ENCODE measurements at regions not wholly inside any gene's neighbourhood (a gene's known extent, or its start where the extent isn't known, plus 50 kb on each side); places are given as distances from the start of the nearest gene placed in this dataset.

- no peak overlapping the region for H3K9ac ChIP-seq (ENCODE audit: low read length)
These were observed 75.4 kb upstream of the UBE2E3 start for GRCh38 chr2:180905002-180905401.

GRCh38 chr2:180901331-180901730 is 79.1 kb upstream of the UBE2E3 start:
- Histone ChIP-seq H3K79me2 (replicated peaks; ENCODE audit: insufficient read depth, low read length) (no peaks in the 10 kb centered on the region), H3K4me3 (ENCODE audit: low read length) (no peak overlapping the region), H3K4me2 (ENCODE audit: low read length) (no peak overlapping the region), H3K9me3 (ENCODE audit: low read length) (no peaks in the 10 kb centered on the region), H3K9ac (ENCODE audit: low read length) (no peak overlapping the region), H4K20me1 (ENCODE audit: insufficient read depth) (no peaks in the 10 kb centered on the region), H3K36me3 (ENCODE audit: insufficient read depth, low read length) (no peaks in the 10 kb centered on the region), H2AFZ (ENCODE audit: low read depth, low read length) (no peak overlapping the region), H3K9me2 (ENCODE audit: insufficient read depth, low read length) (no peaks in the 10 kb centered on the region), H3K27me3 (ENCODE audit: insufficient read depth, low read depth, low read length) (no peaks in the 10 kb centered on the region), H3K27ac (ENCODE audit: low read length) (no peak overlapping the region), H3F3A (ENCODE audit: insufficient read depth, low read length, poor library complexity, severe bottlenecking) (no peaks in the 10 kb centered on the region)
- TF ChIP-seq SMC3 (conservative IDR thresholded peaks at IDR 0.05; ENCODE audit: poor library complexity) (no peak), POLR2AphosphoS5 (IDR thresholded peaks at IDR 0.05) (no peak), CTCF (IDR thresholded peaks at IDR 0.05; ENCODE audit: poor library complexity, severe bottlenecking) (no peak), RAD21 (conservative IDR thresholded peaks at IDR 0.05) (no peak), TAF1 (IDR thresholded peaks at IDR 0.05; ENCODE audit: low read depth) (no peak), EZH2 (IDR thresholded peaks at IDR 0.05; ENCODE audit: borderline replicate concordance, insufficient read depth, low read length, poor library complexity, severe bottlenecking) (no peak), REST (IDR thresholded peaks at IDR 0.05; ENCODE audit: borderline replicate concordance) (no peak)

More at GRCh38 chr2:180905002-180905401, 75.4 kb upstream of the UBE2E3 start:
- Histone ChIP-seq H3K9me2 (ENCODE audit: insufficient read depth, low read length) (no peaks in the 10 kb centered on the region), H3F3A (ENCODE audit: insufficient read depth, low read length, poor library complexity, severe bottlenecking) (no peaks in the 10 kb centered on the region), H3K36me3 (ENCODE audit: insufficient read depth, low read length) (no peaks in the 10 kb centered on the region), H3K9me3 (ENCODE audit: low read length) (no peaks in the 10 kb centered on the region), H3K79me2 (replicated peaks; ENCODE audit: insufficient read depth, low read length) (no peaks in the 10 kb centered on the region), H3K4me3 (ENCODE audit: low read length) (no peak overlapping the region), H3K4me2 (ENCODE audit: low read length) (no peak overlapping the region), H4K20me1 (ENCODE audit: insufficient read depth) (no peaks in the 10 kb centered on the region), H2AFZ (ENCODE audit: low read depth, low read length) (no peak overlapping the region), H3K27me3 (ENCODE audit: insufficient read depth, low read depth, low read length) (no peaks in the 10 kb centered on the region), H3K27ac (ENCODE audit: low read length) (no peak overlapping the region)
- TF ChIP-seq REST (IDR thresholded peaks at IDR 0.05; ENCODE audit: borderline replicate concordance): no peak
- TF ChIP-seq EP300 (conservative IDR thresholded peaks at IDR 0.05; ENCODE audit: poor library complexity, severe bottlenecking): no peak
- no peak for TF ChIP-seq MXI1 (conservative IDR thresholded peaks at IDR 0.05; ENCODE audit: poor library complexity, severe bottlenecking)
- TF ChIP-seq SMC3 (conservative IDR thresholded peaks at IDR 0.05; ENCODE audit: poor library complexity): no peak
- no peak for TF ChIP-seq TAF1 (IDR thresholded peaks at IDR 0.05; ENCODE audit: low read depth)
- TF ChIP-seq POLR2AphosphoS5 (IDR thresholded peaks at IDR 0.05): no peak
- no peak for TF ChIP-seq CTCF (IDR thresholded peaks at IDR 0.05; ENCODE audit: poor library complexity, severe bottlenecking)

Data from neural cell (in vitro differentiated cells).